Uterus (tissue), 2 donors: ENCODE measurements at regions not wholly inside any gene's neighbourhood (a gene's known extent, or its start where the extent isn't known, plus 50 kb on each side); places are given as distances from the start of the nearest gene placed in this dataset.

Experiments used
- POLR2A ChIP-seq, 2 donors: fragments of 450-650 bp; IDR thresholded peaks; one replicate each; pipeline ENCODE4 v1.6.1; 2016; ENCODE audit warnings: antibody characterized with exemption in 2 of 2, mild to moderate bottlenecking in 1 of 2, moderate library complexity in 1 of 2
- TF ChIP-seq, protein P1 (sequence below), 4 experiments: fragments of 200-600 bp in 2 of 4; fragments of 450-650 bp in 2 of 4; sonication (generic) in 2 of 4; IDR thresholded peaks; one replicate each; pipeline ENCODE4 v1.5.1; 2016 to 2019; ENCODE audit warnings: antibody characterized with exemption in 4 of 4, mild to moderate bottlenecking in 2 of 4, moderate library complexity in 1 of 4

DNA sequence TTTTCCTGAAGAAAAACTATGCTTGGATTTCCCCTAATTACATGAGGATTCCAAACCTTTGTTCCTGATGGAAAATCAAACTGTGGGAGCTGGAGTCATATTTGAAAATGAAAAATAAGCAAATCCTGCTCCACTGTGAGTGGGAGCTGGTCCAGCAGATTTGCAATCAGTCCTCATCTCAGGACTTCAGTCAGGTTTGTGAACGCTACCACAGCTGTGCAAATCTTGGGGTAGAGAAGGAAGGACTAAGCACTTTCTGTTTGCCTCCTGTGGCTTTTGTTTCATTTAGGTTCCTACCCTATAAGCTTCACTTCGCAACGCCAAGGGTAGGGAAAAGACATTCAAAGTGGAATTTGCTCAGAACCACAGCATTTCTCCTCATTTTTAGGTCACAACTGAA, 238.2 kb downstream of the TUSC7 start:
- TF ChIP-seq POLR2A (IDR thresholded peaks at IDR 0.05): no peak
- TF ChIP-seq, protein P1, sequence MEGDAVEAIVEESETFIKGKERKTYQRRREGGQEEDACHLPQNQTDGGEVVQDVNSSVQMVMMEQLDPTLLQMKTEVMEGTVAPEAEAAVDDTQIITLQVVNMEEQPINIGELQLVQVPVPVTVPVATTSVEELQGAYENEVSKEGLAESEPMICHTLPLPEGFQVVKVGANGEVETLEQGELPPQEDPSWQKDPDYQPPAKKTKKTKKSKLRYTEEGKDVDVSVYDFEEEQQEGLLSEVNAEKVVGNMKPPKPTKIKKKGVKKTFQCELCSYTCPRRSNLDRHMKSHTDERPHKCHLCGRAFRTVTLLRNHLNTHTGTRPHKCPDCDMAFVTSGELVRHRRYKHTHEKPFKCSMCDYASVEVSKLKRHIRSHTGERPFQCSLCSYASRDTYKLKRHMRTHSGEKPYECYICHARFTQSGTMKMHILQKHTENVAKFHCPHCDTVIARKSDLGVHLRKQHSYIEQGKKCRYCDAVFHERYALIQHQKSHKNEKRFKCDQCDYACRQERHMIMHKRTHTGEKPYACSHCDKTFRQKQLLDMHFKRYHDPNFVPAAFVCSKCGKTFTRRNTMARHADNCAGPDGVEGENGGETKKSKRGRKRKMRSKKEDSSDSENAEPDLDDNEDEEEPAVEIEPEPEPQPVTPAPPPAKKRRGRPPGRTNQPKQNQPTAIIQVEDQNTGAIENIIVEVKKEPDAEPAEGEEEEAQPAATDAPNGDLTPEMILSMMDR (IDR thresholded peaks at IDR 0.05): no peak
